ELR (cell line): ENCODE measurements at regions not wholly inside any gene's neighbourhood (a gene's known extent, or its start where the extent isn't known, plus 50 kb on each side); places are given as distances from the start of the nearest gene placed in this dataset.

ENCODE experiments used
- DNase-seq: peaks from one replicate; pipeline ENCODE4 v3.0.0-alpha.2; 2015; ENCODE audit warnings: low read depth

DNA sequence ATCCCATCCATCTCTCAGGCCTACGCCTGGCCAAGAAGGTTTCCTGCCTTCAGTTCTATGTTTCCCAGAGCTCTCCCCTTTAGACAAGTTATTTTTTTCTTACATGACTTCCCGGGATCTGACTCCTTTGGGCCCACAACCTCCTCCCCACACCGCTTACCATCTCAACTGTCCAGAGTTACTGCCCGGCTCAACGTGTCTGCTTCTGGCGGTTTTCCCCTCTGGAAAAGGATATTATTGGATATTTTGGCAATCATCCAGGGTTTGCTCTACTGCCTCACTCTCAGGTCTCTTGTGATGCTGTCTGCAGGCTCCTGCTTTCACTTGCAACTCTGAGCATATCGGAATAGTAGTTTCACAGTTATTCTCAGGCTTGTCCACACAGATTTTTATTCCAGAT, 318.2 kb upstream of the CAMK1G start:
- DNase-seq, result no peak

- DNase-seq, result peak; percentile 20
Measured at GRCh38 chr1:209266590-209267205, 316.8 kb upstream of the CAMK1G start.

DNA sequence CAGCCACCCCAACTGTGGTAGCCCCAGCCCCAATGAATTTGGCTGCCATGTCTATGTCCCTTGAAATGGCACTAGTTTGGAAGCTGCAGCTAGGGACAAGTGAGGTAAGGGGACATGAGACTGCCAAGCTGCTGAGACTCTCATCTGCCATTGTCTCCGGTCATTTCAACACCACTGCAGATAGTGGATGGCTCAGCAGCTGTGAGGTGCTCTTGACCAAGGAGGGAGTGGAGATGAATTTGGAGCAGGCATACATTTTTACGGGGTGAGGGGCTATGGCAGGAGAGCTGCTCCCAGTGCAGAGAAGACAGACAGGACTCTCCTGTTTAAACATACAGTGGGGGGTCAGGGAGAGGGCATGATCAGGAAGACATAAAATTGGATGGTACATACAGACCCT, 315.5 kb upstream of the CAMK1G start:
- DNase-seq, result no peak

- DNase-seq, result no peak
Measured at GRCh38 chr1:209268479-209268878, 315.0 kb upstream of the CAMK1G start.

GRCh38 chr1:209276321-209276720, 307.2 kb upstream of the CAMK1G start:
- no peak for DNase-seq

- no peak for DNase-seq
Measured at GRCh38 chr1:209277662-209278061, 305.9 kb upstream of the CAMK1G start.

DNA sequence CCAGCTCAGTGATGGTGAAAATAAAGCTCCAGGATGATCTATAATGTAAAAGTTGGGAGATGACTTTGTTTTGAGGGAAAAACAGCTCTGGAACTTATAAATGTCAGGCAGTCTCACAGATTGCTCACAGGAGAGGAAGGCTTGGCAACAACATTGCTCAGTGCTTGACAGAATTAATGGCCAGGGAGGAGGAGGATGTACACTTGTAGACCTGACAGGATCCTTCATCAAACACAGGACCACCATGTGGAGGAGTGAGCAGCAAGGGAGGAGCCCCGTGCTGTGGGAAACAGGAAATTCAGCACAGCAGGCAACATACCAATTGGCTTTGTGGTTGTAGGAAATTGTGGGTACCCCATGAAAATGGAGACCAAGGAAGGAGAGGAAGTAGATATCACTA, 291.8 kb upstream of the CAMK1G start:
- DNase-seq, result peak; percentile 19

- DNase-seq, result no peak
Measured at GRCh38 chr1:209302779-209303568, 280.5 kb upstream of the CAMK1G start.

- no peak for DNase-seq
Measured at GRCh38 chr1:209304166-209304565, 279.3 kb upstream of the CAMK1G start.

DNA sequence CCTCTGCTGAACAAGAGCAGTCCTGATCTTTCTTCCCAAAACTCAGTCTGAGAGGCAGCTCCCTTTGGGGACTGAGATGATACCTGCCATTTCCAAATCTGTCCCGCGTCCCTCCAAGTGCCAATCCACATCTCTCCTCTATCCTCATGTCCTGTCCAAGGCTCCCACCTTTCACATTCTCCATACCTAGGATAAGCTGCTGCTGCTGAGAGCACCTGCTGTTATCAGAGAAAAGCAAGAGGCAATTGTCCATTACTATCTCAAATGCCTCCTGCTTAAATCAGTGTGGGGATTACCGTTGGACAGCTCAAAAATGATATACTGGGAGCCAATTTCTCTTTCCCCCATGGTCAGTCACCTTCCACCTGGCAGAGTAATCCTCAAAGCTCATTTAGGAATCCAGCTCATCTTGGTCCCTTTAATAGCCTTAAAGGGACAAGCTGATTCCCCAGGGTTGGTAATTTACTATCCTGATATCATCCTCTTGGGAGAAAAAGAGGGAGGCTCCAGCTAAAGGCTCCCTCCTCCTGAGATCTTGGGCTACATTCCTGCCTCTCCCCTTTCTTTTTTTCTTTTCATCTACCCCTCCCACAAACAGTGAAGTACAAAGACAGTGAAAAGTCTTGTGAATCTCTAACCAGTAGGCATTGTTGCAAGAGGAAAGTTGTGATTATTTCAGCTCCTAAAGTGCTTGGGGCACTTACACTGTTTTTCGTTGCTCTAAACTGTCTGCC, 278.1 kb upstream of the CAMK1G start:
- DNase-seq, result no peak

DNA sequence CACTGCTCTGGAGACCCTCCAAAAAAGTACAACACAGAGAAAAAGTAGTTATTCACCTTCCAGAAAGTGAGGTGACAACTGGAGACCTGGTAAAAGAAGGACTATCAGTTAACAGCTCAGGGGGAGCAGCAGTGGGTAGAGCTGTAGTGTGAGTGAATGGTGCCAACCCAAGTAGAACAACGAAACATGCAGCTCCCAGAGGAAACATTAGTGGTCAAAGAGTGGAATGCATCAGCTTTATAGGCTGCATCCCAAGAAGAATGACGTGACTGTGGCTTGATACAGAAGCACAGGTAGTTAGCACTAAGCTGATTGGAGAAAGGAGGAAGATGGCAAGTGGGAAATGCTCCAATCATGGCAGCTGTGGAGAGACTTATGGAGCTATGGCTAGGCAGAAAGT, 275.7 kb upstream of the CAMK1G start:
- no peak for DNase-seq

DNA sequence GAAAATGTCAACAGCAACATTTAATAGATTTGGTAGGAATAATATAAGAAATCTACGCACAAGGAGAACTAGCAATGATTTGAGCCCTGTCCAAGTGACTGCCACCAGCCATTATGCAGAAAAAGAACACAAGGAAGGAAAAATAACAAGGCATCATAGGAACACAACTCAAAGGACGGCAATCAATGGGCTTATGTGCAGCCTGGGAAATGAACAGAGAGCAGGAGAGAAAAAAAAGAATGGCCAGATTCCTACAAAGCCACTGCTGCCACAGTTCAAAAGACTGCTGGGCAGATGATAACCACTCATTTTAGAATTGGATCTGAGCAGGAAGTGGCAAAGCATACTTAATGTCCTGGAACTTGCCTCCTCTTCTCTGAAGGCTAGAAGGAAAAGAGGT, 274.3 kb upstream of the CAMK1G start:
- no peak for DNase-seq

DNA sequence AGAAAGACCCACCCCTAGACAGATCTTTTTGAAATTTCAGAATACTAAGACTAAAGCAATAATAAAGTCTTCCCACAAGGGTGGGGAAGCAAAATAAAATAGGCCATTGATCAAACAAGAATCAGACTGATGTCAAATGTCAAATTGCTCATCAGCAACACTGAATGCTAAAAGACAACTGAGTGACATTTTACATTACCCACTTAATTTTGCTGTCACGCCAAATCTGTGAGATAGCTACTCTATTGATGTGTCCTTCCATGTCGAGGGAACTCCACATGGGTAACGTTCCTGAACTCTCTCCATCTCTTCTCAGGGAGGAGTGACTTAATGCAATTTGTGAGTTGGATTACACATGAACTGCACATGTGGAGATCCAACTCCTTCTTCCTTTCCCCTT, 271.7 kb upstream of the CAMK1G start:
- no peak for DNase-seq

GRCh38 chr1:209316929-209317328, 266.6 kb upstream of the CAMK1G start:
- DNase-seq, result no peak

- peak; percentile 85 for DNase-seq
Measured at GRCh38 chr1:209318181-209319056, 265.1 kb upstream of the CAMK1G start.

- DNase-seq, result no peak
Measured at GRCh38 chr1:209319057-209319432, 264.5 kb upstream of the CAMK1G start.

GRCh38 chr1:209319549-209319948, 264.0 kb upstream of the CAMK1G start:
- DNase-seq, result peak; percentile 85

DNA sequence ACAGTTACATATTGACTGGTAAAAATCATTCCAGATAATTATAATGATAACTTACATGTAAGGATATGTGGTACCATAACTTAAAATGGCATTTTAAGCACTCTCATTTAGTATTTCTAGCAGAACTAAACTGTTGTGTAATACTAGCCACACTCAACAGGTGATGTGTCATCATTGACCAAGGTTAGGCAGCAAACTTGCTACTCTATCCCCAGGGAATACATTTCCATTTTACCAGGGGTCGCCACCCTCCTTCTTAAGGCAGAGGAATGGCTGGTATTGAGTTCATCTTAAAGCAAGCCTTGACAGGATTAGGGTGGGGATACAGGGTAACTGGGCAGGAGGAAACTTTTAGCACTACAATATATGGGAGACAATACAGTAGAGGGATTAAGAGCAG, 259.8 kb upstream of the CAMK1G start:
- DNase-seq, result peak; percentile 38

- no peak for DNase-seq
Measured at GRCh38 chr1:209324901-209325871, 258.3 kb upstream of the CAMK1G start.

- DNase-seq, result no peak
Measured at GRCh38 chr1:209326076-209326475, 257.4 kb upstream of the CAMK1G start.

DNA sequence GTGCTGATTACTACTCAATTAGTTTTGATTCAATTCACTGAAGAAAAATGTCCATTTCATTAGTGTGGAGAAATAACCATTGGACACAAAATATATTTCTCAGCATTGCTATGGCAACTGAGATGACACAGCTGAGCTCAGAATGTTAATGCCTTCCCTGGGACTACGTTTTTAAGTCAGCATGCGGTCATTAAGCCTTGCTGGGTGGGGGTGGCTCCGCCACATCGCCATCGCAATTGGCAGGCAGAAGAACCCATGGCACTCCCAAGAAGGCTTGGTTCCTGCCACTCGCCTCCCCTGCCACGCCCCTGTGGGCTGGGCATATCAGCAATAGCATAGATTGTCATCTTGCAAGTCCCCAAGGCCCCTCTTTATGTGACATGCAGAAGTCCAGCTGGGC, 256.7 kb upstream of the CAMK1G start:
- no peak for DNase-seq
